HG03039 (cell line): ENCODE measurements at regions not wholly inside any gene's neighbourhood (a gene's known extent, or its start where the extent isn't known, plus 50 kb on each side); places are given as distances from the start of the nearest gene placed in this dataset.

Source experiments
- ATAC-seq: cut with Tn5 transposase; IDR thresholded peaks from one replicate; pipeline ENCODE4 v1.9.1; 2021; ENCODE audit warnings: mild to moderate bottlenecking, moderate library complexity; ENCODE audit not compliant: unreplicated experiment

- ATAC-seq, result no peak
Measured at GRCh38 chr18:39805218-39805617, 2149.8 kb upstream of the PIK3C3 start.

GRCh38 chr18:39802648-39803229, 2152.3 kb upstream of the PIK3C3 start:
- no peak for ATAC-seq

GRCh38 chr18:39801848-39802247, 2153.2 kb upstream of the PIK3C3 start:
- ATAC-seq, result no peak

GRCh38 chr18:39801010-39801409, 2154.0 kb upstream of the PIK3C3 start:
- ATAC-seq, result no peak

GRCh38 chr18:39799006-39799405, 2156.0 kb upstream of the PIK3C3 start:
- no peak for ATAC-seq

- ATAC-seq, result no peak
Measured at GRCh38 chr18:39796393-39796792, 2158.6 kb upstream of the PIK3C3 start.

- ATAC-seq, result no peak
Measured at GRCh38 chr18:39795350-39795749, 2159.7 kb upstream of the PIK3C3 start.

- ATAC-seq, result no peak
Measured at GRCh38 chr18:39793609-39794008, 2161.4 kb upstream of the PIK3C3 start.

GRCh38 chr18:39788383-39788782, 2166.7 kb upstream of the PIK3C3 start:
- no peak for ATAC-seq

GRCh38 chr18:39786477-39786876, 2168.6 kb upstream of the PIK3C3 start:
- ATAC-seq, result no peak

- ATAC-seq, result no peak
Measured at GRCh38 chr18:39784541-39784940, 2170.5 kb upstream of the PIK3C3 start.

GRCh38 chr18:39781565-39781964, 2173.5 kb upstream of the PIK3C3 start:
- no peak for ATAC-seq

- no peak for ATAC-seq
Measured at GRCh38 chr18:39780774-39781173, 2174.3 kb upstream of the PIK3C3 start.

GRCh38 chr18:39779926-39780325, 2175.1 kb upstream of the PIK3C3 start:
- no peak for ATAC-seq

- no peak for ATAC-seq
Measured at GRCh38 chr18:39776766-39777165, 2178.3 kb upstream of the PIK3C3 start.

- no peak for ATAC-seq
Measured at GRCh38 chr18:39774957-39775598, 2180.0 kb upstream of the PIK3C3 start.

GRCh38 chr18:39773646-39774045, 2181.4 kb upstream of the PIK3C3 start:
- no peak for ATAC-seq

GRCh38 chr18:39772155-39772919, 2182.7 kb upstream of the PIK3C3 start:
- no peak for ATAC-seq

- no peak for ATAC-seq
Measured at GRCh38 chr18:39770399-39770798, 2184.6 kb upstream of the PIK3C3 start.

GRCh38 chr18:39764873-39765272, 2190.2 kb upstream of the PIK3C3 start:
- ATAC-seq, result no peak

- ATAC-seq, result no peak
Measured at GRCh38 chr18:39761273-39761672, 2193.8 kb upstream of the PIK3C3 start.

- ATAC-seq, result no peak
Measured at GRCh38 chr18:39759926-39760325, 2194.3 kb upstream of the CELF4 start.
